Endothelial cell of umbilical vein (primary cell): ENCODE measurements at regions not wholly inside any gene's neighbourhood (a gene's known extent, or its start where the extent isn't known, plus 50 kb on each side); places are given as distances from the start of the nearest gene placed in this dataset.

ENCODE experiments used
- BruUV-seq: library from RNA; stranded (reverse); fragments of 400-500 nt; replicated peaks from 2 replicates; lab custom pipeline; 2021; lab: Mats Ljungman, UMichigan
- CTCF ChIA-PET: fragments of 300-600, 350-600 bp; sonication (Branson Sonifier 250); formaldehyde crosslinking; loops from one replicate; lab custom pipeline; 2021; ENCODE audit warnings: antibody characterized with exemption, inconsistent platforms; lab: Charles Lee
- POLR2A ChIA-PET: fragments of 300-600, 350-600 bp; sonication (Branson Sonifier 250); formaldehyde crosslinking; loops from one replicate; lab custom pipeline; 2021; ENCODE audit warnings: antibody characterized with exemption, inconsistent platforms; lab: Charles Lee
- DNase-seq: peaks from one replicate; pipeline ENCODE4 v3.0.0-alpha.2; 2011; ENCODE audit warnings: low read depth, low spot score
- FAIRE-seq: peaks from 2 replicates; lab custom pipeline; 2011; peaks lifted over from hg19 to GRCh38; lab: Jason Lieb, UNC
- H2AFZ ChIP-seq: 2 replicates; pipeline ENCODE4 v1.6.0; 2012; ENCODE audit warnings: low read depth, low read length, control low read depth, inconsistent platforms
- H3K27ac ChIP-seq: 2 replicates; pipeline ENCODE4 v1.5.1; 2011; ENCODE audit warnings: low read depth, mild to moderate bottlenecking, control low read depth, low read length, moderate library complexity; ENCODE audit not compliant: insufficient read depth
- H3K27me3 ChIP-seq, 2 experiments: 2 replicates each; pipeline versions ENCODE4 v1.6.0 to v1.6.1; 2011; ENCODE audit warnings: low read length in 2 of 2, mixed read lengths in 1 of 2; ENCODE audit not compliant: control insufficient read depth in 2 of 2, insufficient read depth in 2 of 2
- H3K36me3 ChIP-seq, 2 experiments: 2 replicates in 1 of 2; 3 replicates in 1 of 2; pipeline ENCODE4 v1.5.1; 2011; ENCODE audit warnings: low read length in 2 of 2, mild to moderate bottlenecking in 1 of 2, moderate library complexity in 1 of 2; ENCODE audit not compliant: control insufficient read depth in 2 of 2, insufficient read depth in 2 of 2; ENCODE audit errors: extremely low read depth in 1 of 2
- H3K4me1 ChIP-seq: 3 replicates; pipeline ENCODE4 v1.5.1; 2011; ENCODE audit warnings: mild to moderate bottlenecking, low read length; ENCODE audit not compliant: control insufficient read depth, insufficient read depth; ENCODE audit errors: extremely low read depth
- H3K4me2 ChIP-seq: 2 replicates; pipeline ENCODE4 v1.6.1; 2011; ENCODE audit warnings: low read length, control low read depth, mixed read lengths; ENCODE audit not compliant: insufficient read depth
- H3K4me3 ChIP-seq, 3 experiments: fragments of 200-600 bp in 1 of 3; sonication (generic), shearing (Covaris generic) in 1 of 3; replicated peaks in 1 of 3; 2 replicates each; pipeline ENCODE4 v1.5.1; 2011 to 2016; ENCODE audit warnings: control low read depth in 3 of 3, low read length in 3 of 3, mild to moderate bottlenecking in 2 of 3, inconsistent platforms in 1 of 3, low read depth in 1 of 3, moderate library complexity in 1 of 3; ENCODE audit not compliant: insufficient read depth in 1 of 3
- H3K79me2 ChIP-seq: 2 replicates; pipeline ENCODE4 v1.6.0; 2012; ENCODE audit warnings: low read length, inconsistent platforms; ENCODE audit not compliant: control insufficient read depth, insufficient read depth
- H3K9ac ChIP-seq: replicated peaks from 2 replicates; pipeline ENCODE3; 2011; ENCODE audit warnings: low read length, control low read depth; ENCODE audit not compliant: insufficient read depth; ENCODE audit errors: extremely low read depth
- H3K9me1 ChIP-seq: replicated peaks from 3 replicates; pipeline ENCODE4 v1.6.0; 2011; ENCODE audit warnings: mild to moderate bottlenecking, low read length; ENCODE audit not compliant: control insufficient read depth, insufficient read depth; ENCODE audit errors: extremely low read depth
- H3K9me3 ChIP-seq: replicated peaks from 2 replicates; pipeline ENCODE4 v1.5.1; 2012; ENCODE audit warnings: low read length, inconsistent platforms; ENCODE audit not compliant: control insufficient read depth, insufficient read depth
- H4K20me1 ChIP-seq: replicated peaks from 2 replicates; pipeline ENCODE3; 2011; ENCODE audit warnings: mild to moderate bottlenecking, low read length; ENCODE audit not compliant: control insufficient read depth, insufficient read depth; ENCODE audit errors: extremely low read depth
- CTCF ChIP-seq, 2 donors: IDR thresholded peaks; 1 replicate in 1 of 2; 2 replicates in 1 of 2; pipeline ENCODE4 v1.5.1; 2011; ENCODE audit warnings: low read length in 2 of 2, mild to moderate bottlenecking in 2 of 2, moderate library complexity in 2 of 2, control low read depth in 1 of 2, inconsistent platforms in 1 of 2, low read depth in 1 of 2; ENCODE audit not compliant: insufficient read depth in 1 of 2; ENCODE audit errors: extremely low read depth in 1 of 2
- EZH2 ChIP-seq: IDR thresholded peaks from 2 replicates; pipeline ENCODE4 v1.6.1; 2012; ENCODE audit warnings: borderline replicate concordance, low read depth, mild to moderate bottlenecking, moderate library complexity, low read length, inconsistent platforms; ENCODE audit not compliant: severe bottlenecking
- FOS ChIP-seq: IDR thresholded peaks from 2 replicates; pipeline ENCODE4 v1.6.1; 2011; ENCODE audit warnings: mild to moderate bottlenecking, low read length, moderate library complexity, borderline replicate concordance; ENCODE audit not compliant: insufficient read depth
- GATA2 ChIP-seq: IDR thresholded peaks from 2 replicates; pipeline ENCODE4 v1.7.0; 2011; ENCODE audit warnings: low read depth, mild to moderate bottlenecking, moderate library complexity, mixed read lengths, low read length; ENCODE audit not compliant: insufficient read length, insufficient read depth
- JUN ChIP-seq: IDR thresholded peaks from 2 replicates; pipeline ENCODE4 v1.6.1; 2011; ENCODE audit warnings: borderline replicate concordance, low read depth; ENCODE audit not compliant: insufficient read length, insufficient read depth
- MAX ChIP-seq: IDR thresholded peaks from 2 replicates; pipeline ENCODE4 v1.6.1; 2011; ENCODE audit not compliant: insufficient read depth, insufficient read length
- MYC ChIP-seq: IDR thresholded peaks from one replicate; pipeline ENCODE4 v1.6.1; 2011; ENCODE audit warnings: mild to moderate bottlenecking, low read depth, low read length
- POLR2A ChIP-seq: IDR thresholded peaks from 2 replicates; pipeline ENCODE4 v1.6.1; 2012; ENCODE audit warnings: low read depth, mild to moderate bottlenecking, control low read depth, low read length
- POLR2AphosphoS5 ChIP-seq: IDR thresholded peaks from 2 replicates; pipeline ENCODE4 v1.6.1; 2012; ENCODE audit warnings: low read depth, mild to moderate bottlenecking, control low read depth, low read length, moderate library complexity; ENCODE audit not compliant: insufficient read depth
- dilution Hi-C: fragments of 300-500 bp; cut with MboI; formaldehyde crosslinking; loops from one replicate; pipeline ENCODE4 v1.15.0; 2019; ENCODE audit warnings: low sequenced_read_pairs; ENCODE audit not compliant: extremely low pct_ligation_motif_present
- intact Hi-C: fragments of 100-400 bp; cut with micrococcal nuclease; formaldehyde crosslinking; loops from one replicate; pipeline ENCODE4 v1.10.0; 2022

GRCh38 chr12:17284873-17285272 lies 678.9 kb upstream of the LMO3 start:
- ChIA-PET CTCF (no interaction called here), POLR2A (no interaction called here)
- Histone ChIP-seq H3K27me3 (no peaks in the 10 kb centered on the region), H3K4me2 (no peak overlapping the region), H3K9me3 (peaks cover 5% of the 10 kb centered on the region), H3K9ac (no peak overlapping the region), H4K20me1 (no peaks in the 10 kb centered on the region), H3K4me3 (no peak overlapping the region), H3K79me2 (no peaks in the 10 kb centered on the region), H2AFZ (no peak overlapping the region), H3K4me1 (no peaks in the 10 kb centered on the region), H3K36me3 (no peaks in the 10 kb centered on the region), H3K9me1 (no peaks in the 10 kb centered on the region), H3K27ac (no peak overlapping the region)
- no peak for DNase-seq
- no TSS peak for BruUV-seq
- dilution Hi-C loops (no loop called here), intact Hi-C loops (no loop called here)
- TF ChIP-seq MAX = no peak
- TF ChIP-seq EZH2 = no peak
- no peak for TF ChIP-seq MYC
- TF ChIP-seq POLR2A = no peak
- TF ChIP-seq CTCF (IDR thresholded peaks at IDR 0.05; ENCODE audit: extremely low read depth in 1 of 2, insufficient read depth in 1 of 2, low read depth in 1 of 2, low read length in 2 of 2) = no peak
- TF ChIP-seq POLR2AphosphoS5 = no peak
- TF ChIP-seq FOS = no peak
- no peak for TF ChIP-seq GATA2
- no peak for TF ChIP-seq JUN
- no peak for FAIRE-seq
